GM23338 (cell line): ENCODE measurements at regions not wholly inside any gene's neighbourhood (a gene's known extent, or its start where the extent isn't known, plus 50 kb on each side); places are given as distances from the start of the nearest gene placed in this dataset.

ENCODE experiments used
- ATAC-seq: fragments of 200-7000 bp; cut with Tn5 transposase; 3 replicates; pipeline ENCODE4 v1.9.1; 2020
- DNase-seq: peaks from one replicate; pipeline ENCODE4 v3.0.0-alpha.2; 2015; ENCODE audit warnings: low spot score
- H2AFZ ChIP-seq: fragments of 200-600 bp; sonication (generic); 2 replicates; pipeline ENCODE4 v1.8.0; 2016; ENCODE audit warnings: antibody characterized with exemption, mild to moderate bottlenecking, moderate library complexity
- H3F3A ChIP-seq: fragments of 200-600 bp; sonication (generic); replicated peaks from 2 replicates; pipeline ENCODE4 v1.8.0; 2017; ENCODE audit warnings: antibody characterized with exemption, mixed run types, low read depth
- H3K27ac ChIP-seq: fragments of 200-600 bp; sonication (generic); 2 replicates; pipeline ENCODE4 v1.6.1; 2016; ENCODE audit warnings: low read depth
- H3K27me3 ChIP-seq: fragments of 200-600 bp; sonication (generic); 2 replicates; pipeline ENCODE4 v1.8.0; 2016; ENCODE audit warnings: mild to moderate bottlenecking, mixed run types, moderate library complexity; ENCODE audit not compliant: insufficient read depth
- H3K36me3 ChIP-seq: fragments of 200-600 bp; sonication (generic); 2 replicates; pipeline ENCODE4 v1.8.0; 2016; ENCODE audit warnings: mild to moderate bottlenecking; ENCODE audit not compliant: insufficient read depth
- H3K4me1 ChIP-seq: fragments of 200-600 bp; sonication (generic); 2 replicates; pipeline ENCODE4 v1.8.0; 2016; ENCODE audit warnings: mild to moderate bottlenecking, moderate library complexity; ENCODE audit not compliant: insufficient read depth
- H3K4me2 ChIP-seq: fragments of 200-600 bp; sonication (generic); 2 replicates; pipeline ENCODE4 v1.7.1; 2017; ENCODE audit warnings: mixed run types
- H3K4me3 ChIP-seq: fragments of 200-600 bp; sonication (generic); 2 replicates; pipeline ENCODE4 v1.6.1; 2016; ENCODE audit warnings: mixed run types
- H3K79me2 ChIP-seq: fragments of 200-600 bp; sonication (generic); replicated peaks from 2 replicates; pipeline ENCODE4 v1.8.0; 2017; ENCODE audit warnings: mild to moderate bottlenecking; ENCODE audit not compliant: insufficient read depth
- H3K9me2 ChIP-seq: fragments of 200-600 bp; sonication (generic); 2 replicates; pipeline ENCODE4 v1.8.0; 2017; ENCODE audit not compliant: insufficient read depth
- H4K20me1 ChIP-seq: fragments of 200-600 bp; sonication (generic); replicated peaks from 2 replicates; pipeline ENCODE4 v1.8.0; 2017; ENCODE audit warnings: mild to moderate bottlenecking; ENCODE audit not compliant: insufficient read depth
- H3K27ac Mint-ChIP-seq: 2 replicates; pipeline ENCODE4 v1.8.0; 2020; ENCODE audit warnings: inconsistent platforms, mild to moderate bottlenecking, moderate library complexity, mixed read lengths
- H3K27me3 Mint-ChIP-seq: 3 replicates; pipeline ENCODE4 v1.8.0; 2022; ENCODE audit warnings: low read depth, mild to moderate bottlenecking, moderate library complexity, mixed read lengths, inconsistent platforms; ENCODE audit not compliant: insufficient read depth, poor library complexity
- H3K36me3 Mint-ChIP-seq: 3 replicates; pipeline ENCODE4 v1.8.0; 2021; ENCODE audit warnings: low read depth, mild to moderate bottlenecking, inconsistent platforms, moderate library complexity, mixed read lengths
- H3K4me1 Mint-ChIP-seq: 3 replicates; pipeline ENCODE4 v1.8.0; 2020; ENCODE audit warnings: mild to moderate bottlenecking, inconsistent platforms, mixed read lengths
- H3K4me3 Mint-ChIP-seq: 3 replicates; pipeline ENCODE4 v1.8.0; 2021; ENCODE audit warnings: moderate library complexity, mild to moderate bottlenecking, inconsistent platforms, mixed read lengths
- H3K9me3 Mint-ChIP-seq: 3 replicates; pipeline ENCODE4 v1.8.0; 2020; ENCODE audit warnings: moderate library complexity, mild to moderate bottlenecking, inconsistent platforms, mixed read lengths
- CREB1 ChIP-seq: fragments of 250-450 bp; sonication (Bioruptor Pico); IDR thresholded peaks from 2 replicates; pipeline ENCODE4 v1.5.0; 2020; ENCODE audit warnings: low read depth, mild to moderate bottlenecking, moderate library complexity
- CTCF ChIP-seq, 2 experiments: fragments of 200-600 bp in 1 of 2; sonication (generic) in 1 of 2; conservative IDR thresholded peaks; 2 replicates each; pipeline versions ENCODE4 v1.5.1 to v1.6.1; 2016 to 2017; ENCODE audit warnings: antibody characterized with exemption in 2 of 2, low read depth in 2 of 2, mild to moderate bottlenecking in 2 of 2, moderate library complexity in 1 of 2
- ETS1 ChIP-seq: IDR thresholded peaks from 2 replicates; pipeline ENCODE4 v1.6.1; 2016; ENCODE audit warnings: antibody characterized with exemption
- JUNB ChIP-seq: IDR thresholded peaks from one replicate; pipeline ENCODE4 v1.6.1; 2016; ENCODE audit warnings: antibody characterized with exemption; ENCODE audit not compliant: unreplicated experiment
- NANOG ChIP-seq: IDR thresholded peaks from 2 replicates; pipeline ENCODE4 v1.6.1; 2016; ENCODE audit warnings: antibody characterized with exemption, borderline replicate concordance
- STAT1 ChIP-seq: IDR thresholded peaks from one replicate; pipeline ENCODE4 v1.6.1; 2016; ENCODE audit warnings: antibody characterized with exemption; ENCODE audit not compliant: unreplicated experiment
- ZNF331 ChIP-seq: fragments of 250-450 bp; sonication (Bioruptor Pico); IDR thresholded peaks from 2 replicates; pipeline ENCODE4 v1.5.0; 2020; ENCODE audit warnings: low read depth, mild to moderate bottlenecking, moderate library complexity
- ZNF462 ChIP-seq: fragments of 250-450 bp; sonication (Bioruptor Pico); IDR thresholded peaks from 2 replicates; pipeline ENCODE4 v1.5.0; 2020; ENCODE audit warnings: mild to moderate bottlenecking, moderate library complexity

- no peaks in the 10 kb centered on the region for H3F3A ChIP-seq
- H3K4me3 Mint-ChIP-seq = no peak overlapping the region
- no peaks in the 10 kb centered on the region for H3K36me3 ChIP-seq
- H4K20me1 ChIP-seq = no peaks in the 10 kb centered on the region
- no peaks in the 10 kb centered on the region for H3K79me2 ChIP-seq
- no peaks in the 10 kb centered on the region for H3K36me3 Mint-ChIP-seq
- H3K4me3 ChIP-seq = no peak overlapping the region
- H3K27me3 ChIP-seq = no peaks in the 10 kb centered on the region
- H3K4me1 Mint-ChIP-seq = no peaks in the 10 kb centered on the region; the same call in 2 of the 3 replicates
- H3K27ac ChIP-seq = no peak overlapping the region
- H3K9me2 ChIP-seq = no peaks in the 10 kb centered on the region
- DNase-seq (no peak), ATAC-seq (no peak)
- no peaks in the 10 kb centered on the region for H3K4me1 ChIP-seq
- TF ChIP-seq ZNF331 (no peak), STAT1 (no peak), ETS1 (no peak), CREB1 (CRISPR knock-in tag) (no peak), JUNB (no peak), NANOG (no peak), CTCF (conservative IDR thresholded peaks at IDR 0.05; ENCODE audit: low read depth in 2 of 2) (no peak)
- H3K4me2 ChIP-seq = no peak overlapping the region
- no peaks in the 10 kb centered on the region for H3K27me3 Mint-ChIP-seq
- no peak overlapping the region for H3K27ac Mint-ChIP-seq
- no peaks in the 10 kb centered on the region for H3K9me3 Mint-ChIP-seq
- H2AFZ ChIP-seq = no peak overlapping the region
These were observed 1419.4 kb downstream of the KCNT2 start for GRCh38 chr1:195188821-195189220.

- DNase-seq (no peak), ATAC-seq (no peak)
- Histone ChIP-seq H3K27ac (no peak overlapping the region), H3K4me2 (no peak overlapping the region), H3F3A (no peaks in the 10 kb centered on the region), H3K4me1 (no peaks in the 10 kb centered on the region), H3K79me2 (no peaks in the 10 kb centered on the region), H3K9me2 (no peaks in the 10 kb centered on the region), H3K4me3 (no peak overlapping the region), H3K27me3 (no peaks in the 10 kb centered on the region), H4K20me1 (no peaks in the 10 kb centered on the region), H2AFZ (no peak overlapping the region), H3K36me3 (no peaks in the 10 kb centered on the region)
- Mint-ChIP-seq H3K4me3 (no peak overlapping the region), H3K4me1 (no peaks in the 10 kb centered on the region), H3K9me3 (no peaks in the 10 kb centered on the region), H3K27me3 (no peaks in the 10 kb centered on the region), H3K27ac (no peak overlapping the region), H3K36me3 (no peaks in the 10 kb centered on the region)
- TF ChIP-seq ZNF462 (CRISPR knock-in tag) (no peak), NANOG (no peak)
These were observed 1421.7 kb downstream of the KCNT2 start for GRCh38 chr1:195186544-195186943.
